PC-3 (cell line): ENCODE measurements at regions not wholly inside any gene's neighbourhood (a gene's known extent, or its start where the extent isn't known, plus 50 kb on each side); places are given as distances from the start of the nearest gene placed in this dataset.

Source experiments
- EZH2 ChIP-seq: fragments of 300-600 bp; sonication (generic); IDR thresholded peaks from one replicate; pipeline ENCODE4 v1.6.1; 2017; ENCODE audit warnings: antibody characterized with exemption, mild to moderate bottlenecking, low read length; ENCODE audit not compliant: unreplicated experiment
- EZH2phosphoT487 ChIP-seq: fragments of 300-600 bp; sonication (generic); IDR thresholded peaks from 2 replicates; pipeline ENCODE4 v1.6.1; 2018; ENCODE audit warnings: mild to moderate bottlenecking, antibody characterized with exemption, low read length, borderline replicate concordance
- TF ChIP-seq, protein P1 (sequence below): fragments of 300-600 bp; sonication (generic); conservative IDR thresholded peaks from 2 replicates; pipeline ENCODE4 v1.5.1; 2017; ENCODE audit warnings: antibody characterized with exemption, low read depth, mild to moderate bottlenecking, low read length

DNA sequence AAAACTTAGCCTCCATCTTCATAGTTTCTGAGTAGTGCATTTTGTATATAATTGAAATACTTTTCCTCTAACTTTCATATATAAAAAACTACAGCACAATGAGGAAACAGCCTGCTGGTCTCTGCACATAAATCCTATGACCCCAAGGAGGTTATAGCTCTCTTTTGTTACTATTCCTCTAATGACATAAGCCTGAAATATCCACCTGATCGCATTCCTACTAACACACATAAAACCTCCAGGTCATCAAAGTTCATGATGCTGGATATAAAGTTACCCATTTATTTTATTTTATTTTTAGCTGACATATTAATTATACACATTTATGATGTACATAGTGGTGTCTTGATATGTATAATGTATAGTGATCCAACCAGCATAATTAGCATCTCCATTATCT, 1042.0 kb upstream of the B3GALT2 start:
- TF ChIP-seq, protein P1, sequence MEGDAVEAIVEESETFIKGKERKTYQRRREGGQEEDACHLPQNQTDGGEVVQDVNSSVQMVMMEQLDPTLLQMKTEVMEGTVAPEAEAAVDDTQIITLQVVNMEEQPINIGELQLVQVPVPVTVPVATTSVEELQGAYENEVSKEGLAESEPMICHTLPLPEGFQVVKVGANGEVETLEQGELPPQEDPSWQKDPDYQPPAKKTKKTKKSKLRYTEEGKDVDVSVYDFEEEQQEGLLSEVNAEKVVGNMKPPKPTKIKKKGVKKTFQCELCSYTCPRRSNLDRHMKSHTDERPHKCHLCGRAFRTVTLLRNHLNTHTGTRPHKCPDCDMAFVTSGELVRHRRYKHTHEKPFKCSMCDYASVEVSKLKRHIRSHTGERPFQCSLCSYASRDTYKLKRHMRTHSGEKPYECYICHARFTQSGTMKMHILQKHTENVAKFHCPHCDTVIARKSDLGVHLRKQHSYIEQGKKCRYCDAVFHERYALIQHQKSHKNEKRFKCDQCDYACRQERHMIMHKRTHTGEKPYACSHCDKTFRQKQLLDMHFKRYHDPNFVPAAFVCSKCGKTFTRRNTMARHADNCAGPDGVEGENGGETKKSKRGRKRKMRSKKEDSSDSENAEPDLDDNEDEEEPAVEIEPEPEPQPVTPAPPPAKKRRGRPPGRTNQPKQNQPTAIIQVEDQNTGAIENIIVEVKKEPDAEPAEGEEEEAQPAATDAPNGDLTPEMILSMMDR, result no peak
- TF ChIP-seq EZH2, result no peak
- TF ChIP-seq EZH2phosphoT487, result no peak
